ENCODE measurements at regions not wholly inside any gene's neighbourhood (a gene's known extent, or its start where the extent isn't known, plus 50 kb on each side); places are given as distances from the start of the nearest gene placed in this dataset.
"Not testable (repeated sequence)": the region's sequence is repeated elsewhere in the genome, so short reads cannot be mapped to it uniquely, and the experiment has no call there.

DNA sequence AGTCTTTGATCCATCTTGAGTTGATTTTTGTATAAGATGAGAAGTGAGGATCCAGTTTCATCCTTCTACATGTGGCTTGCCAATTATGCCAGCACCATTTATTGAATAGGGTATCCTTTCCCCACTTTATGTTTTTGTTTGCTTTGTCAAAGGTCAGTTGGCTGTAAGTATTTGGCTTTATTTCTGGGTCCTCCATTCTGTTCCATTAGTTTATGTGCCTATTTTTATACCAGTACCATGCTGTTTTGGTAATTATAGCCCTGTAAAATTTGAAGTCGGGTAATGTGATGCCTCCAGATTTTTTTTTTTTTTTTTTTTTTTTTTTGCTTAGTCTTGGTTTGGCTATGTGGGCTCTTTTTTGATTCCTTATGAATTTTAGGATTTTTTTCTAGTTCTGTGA, 203.0 kb upstream of the IRX5 start:
- not testable (repeated sequence) for DNase-seq (ENCODE audit: low read depth)

DNA sequence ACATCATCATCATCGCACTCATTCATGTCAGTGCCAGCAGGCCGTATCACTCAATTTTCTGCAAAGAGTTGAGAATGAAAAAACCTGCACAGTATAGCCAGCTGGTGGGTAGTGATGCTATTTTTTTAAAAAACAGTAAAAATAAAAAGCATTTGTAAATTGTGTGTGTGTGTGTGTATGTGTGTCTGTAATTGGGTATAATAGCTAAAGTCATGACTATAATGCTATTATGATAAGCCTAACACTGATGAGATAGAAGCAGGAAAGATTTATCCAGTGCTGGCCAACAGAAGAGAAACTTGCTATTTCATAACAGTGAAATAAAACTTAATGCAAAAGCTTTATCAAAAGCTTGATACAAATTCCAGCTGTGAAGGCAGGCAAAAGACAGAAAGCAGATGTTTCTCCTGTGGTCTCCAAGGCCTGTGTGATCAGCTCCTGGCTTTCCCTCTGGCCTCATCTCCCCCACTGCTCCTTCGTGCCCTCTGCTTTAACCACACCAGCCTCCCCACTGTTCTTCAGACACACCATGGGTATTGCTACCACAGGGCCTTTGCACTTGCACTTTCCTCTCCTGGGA, 206.2 kb upstream of the IRX5 start:
- DNase-seq (ENCODE audit: low read depth) = no peak

DNA sequence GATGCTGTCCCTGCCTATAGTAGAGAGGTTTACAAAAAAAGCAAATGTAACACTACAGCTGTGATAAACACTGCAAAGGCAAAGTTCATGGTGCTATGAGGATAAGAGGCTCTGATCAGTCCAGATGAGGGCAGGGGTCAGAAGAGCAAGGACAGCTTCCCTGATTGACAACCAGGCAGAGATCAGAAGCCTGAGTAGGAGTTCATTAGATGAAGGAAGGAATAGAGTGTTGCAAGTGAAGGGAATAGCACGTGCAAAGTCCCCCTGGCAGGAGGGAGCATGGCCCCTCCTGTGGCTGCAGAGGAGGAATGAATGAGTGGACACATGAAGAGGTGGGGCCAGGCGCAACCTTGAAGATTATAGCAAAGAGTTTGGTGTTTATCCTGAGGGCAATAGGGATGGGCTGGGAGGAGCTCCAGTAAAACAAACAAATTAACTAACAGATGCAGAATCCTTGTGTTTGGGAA, 208.4 kb upstream of the IRX5 start:
- no peak for DNase-seq (ENCODE audit: low read depth)

DNA sequence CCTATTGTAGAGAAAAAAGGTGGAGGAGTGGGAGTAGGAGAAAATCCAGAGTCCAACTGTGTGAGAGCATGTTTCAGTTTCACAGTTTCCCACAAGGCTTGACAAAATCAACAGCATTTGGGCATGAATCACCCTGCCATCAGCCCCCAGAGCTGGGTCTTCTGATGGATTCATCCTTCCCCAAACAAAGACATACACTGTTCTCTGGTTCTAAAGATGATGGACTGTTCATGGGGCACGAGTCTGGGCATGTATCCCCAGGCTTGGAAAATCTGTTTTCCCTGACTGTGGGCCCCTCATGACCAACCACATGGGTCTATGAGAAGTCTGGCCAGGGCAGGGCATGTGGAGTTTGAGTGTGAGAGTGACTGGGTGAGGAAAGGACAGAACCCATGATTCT, 210.4 kb upstream of the IRX5 start:
- no peak for DNase-seq (ENCODE audit: low read depth)

DNA sequence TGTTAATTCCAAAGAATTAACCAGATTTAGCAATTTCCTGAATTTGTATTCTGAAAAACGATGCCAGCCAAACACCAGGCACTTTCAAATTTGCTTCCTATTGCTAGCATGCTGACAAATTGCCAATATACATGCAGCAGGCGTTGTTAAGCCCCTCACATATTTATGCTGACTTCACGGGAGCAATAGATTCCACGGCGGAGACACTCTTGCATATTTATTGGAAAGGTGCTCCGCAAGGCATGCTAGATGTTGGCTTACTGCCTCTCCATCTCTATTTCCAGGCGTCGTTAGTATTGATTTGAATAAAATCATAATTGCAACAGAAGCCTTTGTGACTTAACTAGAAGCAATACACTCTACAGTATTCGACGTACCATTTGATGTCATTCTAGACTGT, 211.0 kb upstream of the IRX5 start:
- no peak for DNase-seq (ENCODE audit: low read depth)

DNA sequence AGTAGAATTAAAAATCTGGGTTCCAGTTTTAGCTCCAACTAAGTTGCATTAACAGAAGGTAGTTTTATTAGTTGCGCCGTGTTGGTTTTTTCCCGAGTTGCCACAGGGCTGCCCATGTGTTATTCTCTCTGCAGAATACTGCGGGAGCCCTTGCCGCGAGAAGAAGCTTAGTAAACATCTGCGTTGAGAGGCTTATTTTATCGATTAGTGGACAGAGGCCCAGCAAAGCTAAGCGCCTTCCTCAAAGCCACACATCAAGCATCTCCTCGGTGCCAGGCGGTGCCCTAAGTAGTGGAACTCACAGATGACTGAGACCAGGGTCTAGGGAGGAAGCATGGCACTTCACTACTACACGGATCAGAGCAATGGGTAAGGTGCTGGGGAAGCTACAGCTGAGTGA, 212.3 kb upstream of the IRX5 start:
- no peak for DNase-seq (ENCODE audit: low read depth)

DNA sequence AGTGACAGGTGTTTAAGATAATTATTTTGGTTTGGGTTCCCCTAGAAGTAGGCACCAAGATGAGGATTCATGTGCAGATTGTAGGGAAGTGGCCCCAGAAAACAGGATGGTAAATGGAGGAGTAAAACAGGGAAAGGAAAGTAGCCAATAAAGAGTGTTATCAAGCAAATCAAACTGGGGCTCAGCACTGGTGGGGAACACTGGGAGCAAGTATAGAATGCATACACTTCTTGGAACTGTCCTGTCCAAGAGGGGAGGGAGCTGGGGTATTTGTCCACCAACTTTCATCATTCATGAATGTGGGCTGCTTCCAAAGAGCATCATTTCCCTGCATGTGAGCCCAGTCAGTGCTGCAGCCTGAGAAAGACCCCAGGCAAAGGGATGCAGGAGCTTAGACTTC, 215.7 kb upstream of the IRX5 start:
- DNase-seq (ENCODE audit: low read depth) = no peak

DNA sequence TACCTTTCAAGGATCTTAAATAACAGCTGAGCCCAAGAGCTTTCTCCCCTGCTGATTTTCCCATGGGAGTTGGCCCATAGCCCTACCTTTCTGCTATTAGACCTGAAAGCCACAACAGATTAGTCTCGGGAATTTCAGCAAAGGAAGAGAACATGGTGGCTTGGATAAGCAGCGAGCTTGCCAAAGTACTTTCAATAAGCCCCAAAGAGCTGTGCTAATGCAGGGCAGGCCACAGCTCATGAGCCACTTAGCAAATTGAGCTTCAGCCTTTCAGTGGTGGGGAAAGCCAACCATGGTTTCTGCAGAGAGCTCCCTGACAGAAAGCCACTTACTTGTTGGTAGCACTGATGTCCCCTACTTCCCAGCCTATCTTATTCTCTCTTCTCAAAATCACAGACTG, 217.8 kb upstream of the IRX5 start:
- DNase-seq (ENCODE audit: low read depth) = no peak

DNA sequence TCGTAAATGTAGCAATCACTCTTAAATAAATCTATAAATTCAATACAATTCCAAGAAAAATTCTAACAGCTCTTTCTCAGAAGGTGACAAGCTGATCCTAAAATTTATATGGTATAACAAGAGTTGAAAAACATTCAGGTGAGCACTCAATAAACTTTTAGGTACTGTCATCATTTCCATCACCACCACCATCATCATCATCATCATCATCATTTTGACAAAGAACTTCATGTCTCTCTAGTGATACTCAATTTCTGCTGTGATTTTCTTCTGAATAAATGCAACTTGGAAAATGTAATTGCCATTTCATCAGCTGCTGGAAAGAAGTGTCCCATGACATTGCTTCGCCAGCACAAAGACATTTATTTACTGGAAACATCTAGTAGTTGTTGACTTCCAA, 222.9 kb upstream of the IRX5 start:
- DNase-seq (ENCODE audit: low read depth) = no peak

DNA sequence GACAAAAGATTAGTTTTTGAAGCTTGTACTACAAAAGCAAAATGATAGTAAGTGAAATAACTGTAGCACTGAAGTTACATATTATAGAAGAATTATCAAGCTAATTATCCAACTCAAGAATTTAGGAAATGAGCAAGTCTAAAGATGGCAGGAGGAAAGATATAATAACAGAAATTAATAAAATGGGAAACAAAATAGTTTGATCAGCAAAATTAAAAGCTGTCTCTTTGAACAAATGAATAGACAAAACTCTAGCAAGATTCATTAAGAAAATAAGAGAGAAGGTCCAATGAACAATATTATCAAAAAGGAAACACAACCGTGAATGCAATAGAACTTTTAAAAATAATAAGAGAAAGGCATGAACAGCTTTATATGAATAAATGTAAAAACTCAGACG, 224.3 kb upstream of the IRX5 start:
- no peak for DNase-seq (ENCODE audit: low read depth)

DNA sequence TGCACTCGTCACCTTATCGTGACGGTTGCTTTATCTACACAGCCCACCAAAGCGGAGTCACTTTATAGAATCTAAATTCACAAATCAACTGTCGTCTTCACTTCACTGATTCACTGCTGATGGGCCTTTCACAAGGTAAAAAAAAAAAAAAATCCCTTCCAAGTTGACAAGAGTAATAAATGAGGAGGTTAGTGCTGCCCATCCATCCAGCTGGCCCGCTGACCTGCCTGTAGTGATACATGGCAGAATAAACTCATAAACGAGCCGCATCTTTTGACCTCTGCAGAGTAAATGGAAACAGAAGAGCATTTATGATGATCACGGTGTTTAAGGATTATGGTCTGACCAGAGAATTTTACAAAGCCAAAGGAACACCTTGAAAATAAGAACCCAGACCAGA, 227.3 kb upstream of the IRX5 start:
- DNase-seq (ENCODE audit: low read depth) = no peak

DNA sequence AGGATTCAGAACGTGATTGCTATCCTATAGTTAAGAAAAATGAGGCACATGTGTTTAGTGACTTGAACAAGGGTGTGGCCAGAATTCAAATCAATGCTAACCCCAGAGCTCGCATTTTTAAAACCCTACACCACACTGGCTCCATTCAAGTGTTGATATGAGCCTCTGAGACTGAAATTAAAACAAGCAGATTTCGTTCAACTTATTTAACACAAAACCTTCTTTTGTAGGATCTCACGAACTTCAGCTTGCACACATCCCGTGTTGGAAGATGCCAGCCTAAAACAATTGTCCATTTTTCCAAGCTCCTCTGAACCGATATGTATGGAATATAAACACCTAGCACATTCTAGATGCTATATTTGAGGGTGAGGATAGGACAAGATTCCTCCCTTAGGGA, 231.0 kb upstream of the IRX5 start:
- DNase-seq (ENCODE audit: low read depth) = no peak

DNA sequence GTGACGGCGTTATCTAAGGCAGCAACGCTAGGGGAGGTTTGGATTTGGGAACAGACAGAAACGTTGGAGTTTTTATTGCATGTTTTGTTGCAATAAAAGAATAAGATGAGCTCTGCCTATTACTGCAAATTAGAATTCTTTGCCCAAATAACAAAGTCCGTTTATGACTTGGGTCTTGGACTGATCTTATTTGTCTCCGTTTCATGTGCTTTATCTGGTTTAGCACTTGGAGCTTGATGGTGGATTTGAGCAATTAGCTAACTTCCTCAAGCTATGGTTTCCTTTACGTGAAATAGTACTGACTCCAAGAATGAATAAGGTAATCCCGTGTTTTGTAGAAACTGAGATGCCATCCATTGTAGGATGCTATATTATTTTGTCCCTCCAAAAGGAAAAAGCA, 233.0 kb upstream of the IRX5 start:
- no peak for DNase-seq (ENCODE audit: low read depth)

DNA sequence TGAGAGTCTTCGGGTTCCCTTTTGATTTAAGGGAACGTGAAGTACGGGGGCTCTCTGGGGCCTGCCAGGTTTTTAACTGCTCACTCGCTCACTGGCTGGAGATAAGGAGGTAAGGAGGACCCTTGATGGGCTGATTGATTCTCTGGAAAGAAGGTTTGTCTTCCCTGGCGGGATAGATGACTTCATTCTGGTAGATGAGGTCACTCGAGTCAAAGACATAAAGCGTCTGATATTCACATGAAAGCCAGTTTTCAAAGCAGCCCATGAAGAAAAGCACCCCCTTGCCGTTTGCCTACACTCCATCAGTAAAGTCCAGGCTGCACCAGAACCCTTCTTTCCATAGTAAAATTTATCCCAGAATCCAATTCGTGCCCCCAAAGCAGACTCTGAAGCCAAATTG, 233.7 kb upstream of the IRX5 start:
- no peak for DNase-seq (ENCODE audit: low read depth)

DNA sequence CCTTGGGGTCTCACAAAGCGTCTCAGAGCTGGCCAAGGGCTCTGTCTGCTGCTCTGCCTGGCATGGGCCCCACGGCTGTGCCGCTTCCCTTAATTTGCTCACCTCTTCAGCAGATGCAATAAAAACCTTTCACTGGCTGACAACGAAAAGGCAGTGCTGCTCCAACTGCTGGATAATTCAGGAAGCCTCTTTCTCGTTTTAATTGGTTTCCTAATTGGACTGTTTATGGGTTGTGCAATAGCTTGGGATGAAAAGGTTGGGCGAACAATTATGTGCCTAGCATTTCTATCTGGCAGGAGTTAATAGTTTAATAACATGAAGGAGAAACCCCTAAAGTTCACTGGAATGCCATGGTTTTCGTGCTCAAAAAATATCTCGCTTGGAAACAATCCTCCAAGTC, 234.1 kb upstream of the IRX5 start:
- DNase-seq (ENCODE audit: low read depth) = no peak

DNA sequence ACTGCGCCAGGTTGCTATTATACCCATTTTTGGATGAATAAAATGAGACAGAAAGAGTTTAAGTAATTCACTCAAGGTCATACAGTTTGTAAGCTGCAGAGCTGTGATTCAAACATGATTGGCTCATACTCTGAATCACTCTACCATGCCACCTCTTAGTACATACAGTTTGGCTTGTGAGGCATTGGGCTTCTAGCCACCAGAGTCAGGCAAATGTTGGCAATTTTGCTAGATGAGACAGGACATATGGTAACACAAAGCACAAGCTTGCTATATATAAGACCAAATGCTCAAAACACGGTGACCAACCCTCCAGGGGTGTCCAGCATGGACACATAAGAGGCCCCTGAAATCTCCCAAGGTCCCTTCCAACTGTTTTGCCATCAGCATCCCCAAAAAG, 236.0 kb upstream of the IRX5 start:
- DNase-seq (ENCODE audit: low read depth) = no peak

DNA sequence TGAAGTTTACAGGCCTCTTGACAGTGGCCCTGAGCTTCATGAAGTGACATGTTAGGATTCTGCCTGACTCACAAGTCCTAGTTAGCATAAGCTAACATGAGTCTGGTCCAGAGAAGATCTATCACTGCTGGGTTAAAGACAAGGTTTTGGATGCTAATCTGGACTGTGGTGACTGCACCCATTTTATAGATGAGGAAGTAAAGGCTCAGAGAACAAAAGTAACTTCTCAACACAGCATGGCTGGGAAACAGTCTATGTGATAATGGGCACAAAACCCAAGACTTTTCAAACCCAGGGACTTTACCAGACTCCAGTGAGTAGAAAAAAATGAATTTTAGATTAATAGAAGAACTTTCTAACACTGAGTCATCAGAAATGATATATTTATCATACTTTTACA, 236.8 kb upstream of the IRX5 start:
- DNase-seq (ENCODE audit: low read depth) = no peak

DNA sequence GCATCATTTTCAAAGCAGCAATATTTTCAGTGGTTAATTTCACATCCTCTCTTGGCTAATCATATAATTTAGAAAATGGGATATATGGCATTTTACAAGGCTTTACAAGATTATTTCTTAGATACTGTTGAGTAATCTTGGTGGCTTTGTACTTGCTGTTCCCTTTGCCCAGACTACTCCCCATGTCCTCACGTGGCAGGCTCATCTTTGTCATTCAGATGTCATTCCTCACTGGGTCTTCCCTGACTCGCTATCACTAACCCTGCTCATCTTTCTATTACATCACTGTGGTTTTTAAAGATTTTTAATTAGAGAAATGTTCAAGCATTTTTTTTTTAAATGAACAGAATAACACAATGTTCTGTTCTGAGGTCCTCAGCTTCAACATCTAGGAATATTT, 240.0 kb upstream of the IRX5 start:
- no peak for DNase-seq (ENCODE audit: low read depth)

DNA sequence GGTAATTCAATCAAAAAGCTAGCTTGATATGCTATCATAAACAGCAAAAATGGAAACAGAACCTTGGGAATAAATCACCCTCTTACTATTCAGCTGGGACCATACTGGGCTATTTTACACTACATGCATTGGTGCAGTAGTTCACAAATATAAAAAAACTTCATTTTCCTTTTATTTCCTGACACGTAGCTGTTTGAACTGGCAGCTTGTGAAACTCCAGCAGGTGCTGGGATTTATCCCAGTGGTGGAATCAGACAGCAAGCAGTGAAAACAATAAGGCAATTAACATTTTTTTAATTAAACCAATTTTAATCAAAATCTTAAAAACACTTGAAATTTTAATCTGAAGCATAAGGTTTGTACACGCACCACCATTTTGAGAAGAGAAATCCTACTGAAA, 240.4 kb upstream of the IRX5 start:
- no peak for DNase-seq (ENCODE audit: low read depth)

DNA sequence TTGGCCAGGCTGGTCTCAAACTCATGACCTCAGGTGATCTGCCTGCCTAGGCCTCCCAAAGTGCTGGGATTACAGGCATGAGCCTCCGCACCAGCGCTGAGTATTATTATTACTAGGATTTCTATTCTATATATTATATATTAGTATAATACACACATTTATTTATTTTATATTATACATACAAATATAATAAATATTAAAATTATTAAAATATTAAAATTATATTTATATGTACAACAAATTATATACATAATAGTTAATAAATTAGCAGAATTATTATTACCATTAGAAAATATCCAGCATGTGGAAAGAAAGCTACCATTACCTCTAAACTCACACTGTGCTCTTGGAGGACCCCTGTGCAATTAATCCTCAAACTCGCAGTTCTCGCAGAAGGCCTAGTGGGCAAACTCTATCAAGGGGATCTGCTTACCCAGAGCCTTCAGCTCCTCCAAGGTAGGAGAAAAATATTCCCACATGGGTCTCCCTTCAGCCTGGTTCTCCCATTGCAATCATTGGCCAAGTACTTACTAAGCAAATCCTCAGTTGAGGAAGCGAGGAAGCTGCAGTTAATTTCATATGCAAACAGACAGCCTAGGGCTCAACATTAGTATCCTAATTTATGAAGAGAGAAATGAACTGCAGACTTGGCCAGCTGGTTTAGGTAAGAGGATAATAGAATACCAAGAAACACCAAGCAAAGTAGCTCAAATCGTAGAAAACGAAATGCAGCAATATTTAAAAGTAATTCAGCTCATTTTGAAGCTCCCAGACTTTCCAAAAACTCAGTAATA, 241.4 kb upstream of the IRX5 start:
- no peak for DNase-seq (ENCODE audit: low read depth)

DNA sequence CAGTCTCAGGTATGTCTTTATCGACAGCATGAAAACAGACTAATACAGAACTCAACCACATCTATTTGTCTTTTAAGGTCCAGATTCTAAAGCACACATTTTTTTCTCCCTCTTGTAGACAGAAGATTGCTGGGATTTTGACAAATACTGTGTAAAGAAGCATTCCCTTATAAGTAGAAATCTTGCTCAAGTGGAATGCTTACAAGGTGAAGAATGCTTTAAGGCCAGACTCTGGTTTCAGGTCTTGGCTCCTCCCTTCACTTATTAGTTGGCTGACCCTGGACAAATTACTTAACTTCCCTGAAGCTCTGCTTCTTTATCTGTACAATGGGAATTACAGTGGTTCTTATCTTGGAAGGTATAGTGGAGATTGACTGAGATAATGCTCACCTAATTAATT, 242.3 kb upstream of the IRX5 start:
- no peak for DNase-seq (ENCODE audit: low read depth)

DNA sequence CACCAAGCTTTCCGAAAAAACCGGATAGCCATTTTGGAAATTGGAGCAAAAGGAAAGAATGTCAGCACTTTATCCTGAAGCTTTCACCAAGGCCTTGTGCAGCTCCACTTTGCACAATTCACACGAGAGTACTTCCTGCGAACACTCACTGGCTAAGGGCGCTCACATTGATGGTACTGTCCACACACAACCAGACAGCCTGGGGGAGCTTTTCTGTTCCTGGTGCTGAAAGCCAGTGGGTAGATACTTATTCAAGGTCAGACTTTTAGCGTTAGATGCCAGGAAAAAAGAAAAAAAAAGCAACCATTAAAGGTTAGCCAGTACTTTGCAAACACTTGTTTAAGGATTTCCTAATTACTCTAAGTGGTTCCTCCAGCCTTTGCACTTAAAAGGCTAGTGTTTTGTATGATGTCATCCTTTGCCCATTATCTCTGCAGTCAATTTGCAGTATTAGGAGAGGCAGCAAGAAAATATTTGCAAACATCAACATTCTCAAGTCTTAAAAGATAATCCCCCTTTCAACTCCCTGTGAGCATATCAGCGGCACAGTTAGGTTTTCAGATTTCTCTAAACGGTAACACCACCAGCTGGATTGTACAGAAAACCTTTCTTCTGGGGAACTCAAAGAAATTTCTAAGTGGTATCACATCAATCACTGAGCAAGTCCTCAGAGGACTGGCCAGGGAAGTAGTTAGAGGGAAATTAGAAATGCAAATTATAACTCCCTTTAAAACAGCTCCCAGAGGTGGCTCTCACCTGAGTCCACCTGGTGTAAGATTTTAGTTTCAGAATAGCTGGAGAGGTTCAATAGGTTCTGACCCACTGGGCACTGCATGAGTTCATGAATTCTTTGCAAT, 243.4 kb upstream of the IRX5 start:
- DNase-seq (ENCODE audit: low read depth) = no peak

DNA sequence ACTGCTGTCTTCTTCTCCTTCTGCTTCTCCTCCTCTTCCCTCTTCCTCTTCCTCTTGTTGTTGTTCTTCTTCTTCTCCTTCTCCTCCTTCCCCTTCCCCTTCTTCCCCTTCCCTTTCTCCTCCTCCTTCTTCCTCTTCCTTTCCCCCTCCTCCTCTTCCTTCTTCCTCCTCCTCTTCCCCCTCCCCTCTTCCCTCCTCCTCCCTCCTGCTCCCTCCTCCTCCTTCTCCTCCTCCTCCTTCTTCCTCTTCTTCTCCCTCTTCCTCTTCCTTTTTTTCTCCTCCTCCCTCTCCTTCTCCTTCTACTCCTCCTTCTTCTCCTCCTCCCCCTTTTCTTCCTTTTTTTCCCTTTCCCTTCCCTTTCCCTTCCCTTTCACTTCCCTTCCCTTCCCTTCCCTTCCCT, 245.0 kb upstream of the IRX5 start:
- no peak for DNase-seq (ENCODE audit: low read depth)
